NCI-H524 (cell line): ENCODE measurements at regions not wholly inside any gene's neighbourhood (a gene's known extent, or its start where the extent isn't known, plus 50 kb on each side); places are given as distances from the start of the nearest gene placed in this dataset.
A peak's percentile ranks its signal among the peaks of the same experiment; 100 is the strongest.

Source experiments
- DNase-seq, 2 experiments: peaks; one replicate each; lab custom pipeline; 2025; lab: John Stamatoyannopoulos, UW

- peak; percentile 33 to 80 for DNase-seq
Observed at GRCh38 chr2:122980671-122981070, 1044.4 kb upstream of the CNTNAP5 start.

GRCh38 chr2:122982936-122983335 lies 1042.2 kb upstream of the CNTNAP5 start:
- DNase-seq: no peak

DNA sequence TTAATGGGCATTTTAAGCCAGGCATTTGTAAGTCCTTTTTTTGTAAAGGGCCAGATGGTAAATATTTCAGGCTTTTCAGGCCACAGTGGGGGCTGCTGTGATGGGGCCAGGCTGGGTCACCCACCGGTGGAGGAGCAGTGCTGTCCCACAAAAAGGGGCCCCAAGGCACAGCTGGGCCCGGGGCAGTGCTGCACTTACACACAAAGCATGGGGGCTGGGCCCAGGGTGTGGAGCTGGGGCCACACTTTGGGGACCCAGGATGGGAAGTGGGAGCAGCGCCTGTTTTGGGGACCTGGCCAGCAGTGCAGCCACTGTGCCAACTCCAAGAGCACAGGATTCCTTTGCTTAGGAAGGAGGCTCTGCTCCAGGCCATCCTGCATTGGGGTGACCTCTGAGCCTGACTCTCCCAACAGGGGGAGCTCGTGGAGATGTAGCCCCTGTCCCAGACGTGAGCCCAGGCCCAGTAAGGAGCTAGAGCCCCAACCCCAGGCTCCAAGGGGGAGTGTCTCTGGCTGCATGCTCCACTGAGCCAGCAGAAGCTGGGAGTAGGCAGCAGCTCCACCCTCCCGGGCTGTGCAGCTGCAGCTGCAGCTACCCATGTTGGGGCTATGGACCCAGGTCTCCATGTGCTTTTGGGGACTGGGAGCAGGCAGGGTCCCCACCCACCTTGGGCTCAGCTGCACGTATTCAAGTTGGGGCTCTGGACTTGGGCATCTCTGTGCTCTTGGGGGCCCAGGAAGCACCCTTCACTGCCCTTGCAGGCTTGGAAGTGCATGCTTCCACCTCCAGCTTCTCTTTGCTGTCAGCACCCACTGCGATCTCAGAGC lies 1036.5 kb upstream of the CNTNAP5 start:
- no peak for DNase-seq

DNA sequence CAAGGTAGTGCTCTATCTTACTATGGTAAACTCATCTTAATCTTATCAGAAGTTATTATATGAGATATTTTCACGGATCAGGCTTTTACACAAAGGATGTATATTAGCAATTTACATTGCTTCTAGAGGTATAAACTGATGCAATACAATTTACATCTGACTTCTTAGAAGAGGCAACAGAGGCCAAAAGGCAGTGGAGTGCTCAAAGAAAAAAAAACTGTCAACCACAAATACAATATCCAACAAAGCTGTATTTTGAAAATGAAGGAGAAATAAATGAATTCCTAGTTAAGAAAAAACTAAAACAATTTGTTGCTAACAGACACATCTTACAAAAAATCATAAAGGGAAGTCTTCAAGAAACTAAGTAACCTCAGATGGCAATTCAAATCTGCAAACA lies 1031.5 kb upstream of the CNTNAP5 start:
- DNase-seq: no peak

GRCh38 chr2:122999258-122999657 lies 1025.8 kb upstream of the CNTNAP5 start:
- no peak for DNase-seq

DNA sequence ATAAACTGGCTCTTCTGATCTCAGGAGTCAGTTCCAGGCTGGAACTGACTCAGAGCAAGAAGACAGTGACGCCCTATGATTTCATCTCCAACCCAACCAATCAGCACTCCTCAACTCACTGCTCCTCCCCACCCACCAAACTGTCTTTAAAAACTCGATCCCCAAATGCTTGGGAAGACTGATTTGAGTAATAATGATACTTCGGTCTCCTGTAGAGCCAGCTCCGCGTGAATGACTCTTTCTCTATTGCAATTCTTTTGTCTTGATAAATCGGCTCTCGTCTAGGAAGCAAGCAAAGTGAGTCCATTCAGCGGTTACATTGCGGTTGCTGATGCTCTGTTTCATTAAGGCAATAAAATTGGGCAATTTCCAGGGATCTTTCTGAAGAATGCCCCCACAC lies 1025.3 kb upstream of the CNTNAP5 start:
- DNase-seq: no peak

GRCh38 chr2:123002660-123003248 lies 1022.3 kb upstream of the CNTNAP5 start:
- no peak for DNase-seq

- DNase-seq: no peak
Observed at GRCh38 chr2:123015186-123015585, 1009.9 kb upstream of the CNTNAP5 start.

GRCh38 chr2:123035541-123035940 lies 989.5 kb upstream of the CNTNAP5 start:
- no peak for DNase-seq

- no peak for DNase-seq
Observed at GRCh38 chr2:123036300-123036699, 988.8 kb upstream of the CNTNAP5 start.

GRCh38 chr2:123040506-123040905 lies 984.6 kb upstream of the CNTNAP5 start:
- no peak for DNase-seq

DNA sequence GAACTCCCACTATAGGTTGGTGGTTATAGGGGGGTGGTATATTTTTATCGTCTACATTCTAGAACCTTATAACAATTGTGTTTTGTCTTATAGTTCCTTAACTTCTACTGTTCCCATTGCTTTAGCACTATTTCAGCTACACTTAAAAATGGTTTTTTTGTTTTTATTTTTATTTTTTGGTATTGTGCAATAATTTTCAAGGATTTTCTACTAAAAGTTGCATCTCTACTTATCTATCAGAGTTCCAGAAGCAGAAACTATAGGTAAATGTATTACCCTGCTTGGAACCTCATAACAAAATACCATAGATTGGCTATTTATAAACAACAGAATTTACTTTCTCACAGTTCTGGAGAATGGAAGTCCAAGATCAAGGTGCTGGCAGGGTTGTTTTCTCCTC lies 981.6 kb upstream of the CNTNAP5 start:
- DNase-seq: no peak

GRCh38 chr2:123045713-123046112 lies 979.4 kb upstream of the CNTNAP5 start:
- no peak for DNase-seq

DNA sequence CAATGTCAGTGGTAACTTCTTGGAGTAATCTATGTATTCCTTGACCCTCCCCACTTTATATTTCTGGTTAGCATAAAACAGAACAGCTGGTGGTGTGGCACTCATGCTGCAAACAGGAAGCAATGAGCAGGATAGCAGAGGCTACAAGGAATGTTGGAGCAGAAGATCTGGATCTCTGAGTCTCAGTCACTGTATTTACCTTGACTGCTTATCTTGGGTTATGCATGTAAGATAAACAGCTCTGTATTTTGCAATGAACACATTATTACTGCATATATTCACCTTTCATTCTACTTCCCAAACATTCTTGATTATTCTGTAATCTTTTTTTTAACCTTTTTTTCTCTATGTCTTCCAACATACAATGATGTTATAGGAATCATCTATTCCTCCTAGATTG lies 977.9 kb upstream of the CNTNAP5 start:
- DNase-seq: peak in 1 of 2 experiments; percentile 11

- peak in 1 of 2 experiments; percentile 36 for DNase-seq
Observed at GRCh38 chr2:123051136-123051535, 974.0 kb upstream of the CNTNAP5 start.

GRCh38 chr2:123061534-123061933 lies 963.6 kb upstream of the CNTNAP5 start:
- DNase-seq: no peak

DNA sequence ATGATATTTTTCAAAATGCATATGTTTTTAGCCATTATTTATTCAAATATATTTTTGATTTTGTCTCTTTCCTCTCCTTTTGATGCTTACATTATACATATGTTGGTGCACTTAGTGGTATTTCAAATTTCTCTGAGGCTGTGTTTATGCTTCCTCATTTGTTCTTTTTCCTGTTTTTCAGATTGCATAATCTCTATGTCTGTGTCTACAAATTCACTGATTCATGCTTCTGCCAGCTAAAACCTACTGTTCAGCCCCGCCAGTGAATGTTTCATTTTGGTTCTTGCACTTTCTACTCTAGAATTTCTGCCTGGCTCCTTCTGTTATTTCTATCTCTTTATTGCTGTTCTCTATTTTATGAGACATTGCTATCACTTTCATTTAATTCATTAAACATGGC lies 951.7 kb upstream of the CNTNAP5 start:
- DNase-seq: no peak

DNA sequence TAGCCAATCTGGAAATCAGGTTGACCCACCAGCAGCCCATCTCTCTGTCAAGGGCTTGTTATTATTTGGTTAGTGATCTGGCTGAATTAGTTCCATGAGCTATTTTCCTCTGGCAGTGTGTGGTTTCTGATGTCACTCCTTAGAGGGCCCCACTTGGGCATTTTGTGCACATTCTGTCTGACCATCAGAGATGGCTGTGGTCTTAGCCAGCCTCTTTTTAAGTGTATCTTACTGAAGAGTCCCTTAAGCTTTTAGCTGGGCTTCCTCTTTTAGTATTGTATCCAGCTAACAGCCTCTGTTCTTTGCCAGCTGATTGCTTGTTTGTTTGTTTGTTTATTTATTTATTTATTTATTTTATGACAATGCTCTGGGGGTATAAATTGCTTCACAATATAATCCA lies 951.1 kb upstream of the CNTNAP5 start:
- DNase-seq: no peak

DNA sequence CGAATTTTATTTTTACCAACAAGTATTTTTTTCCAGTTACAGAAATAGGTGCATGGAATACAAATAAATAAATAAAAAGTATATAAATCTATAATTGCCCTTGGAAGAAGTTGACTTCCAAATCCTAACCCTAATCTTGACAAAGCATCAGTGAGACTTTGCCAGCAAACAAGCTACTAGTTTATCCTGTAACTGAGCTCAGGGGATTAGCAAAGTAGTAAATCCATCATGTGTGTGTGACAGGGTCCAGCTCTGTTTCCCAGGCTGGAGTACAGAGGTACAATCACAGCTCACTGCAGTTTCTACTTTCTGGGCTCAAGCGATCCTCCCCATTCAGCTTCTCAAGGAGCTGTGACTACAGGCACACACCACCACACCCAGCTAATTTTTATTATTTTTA lies 948.0 kb upstream of the CNTNAP5 start:
- peak in 1 of 2 experiments; percentile 1 for DNase-seq

GRCh38 chr2:123080331-123080730 lies 944.8 kb upstream of the CNTNAP5 start:
- DNase-seq: no peak

- no peak for DNase-seq
Observed at GRCh38 chr2:123085484-123085883, 939.6 kb upstream of the CNTNAP5 start.

GRCh38 chr2:123086613-123087385 lies 938.3 kb upstream of the CNTNAP5 start:
- no peak for DNase-seq

DNA sequence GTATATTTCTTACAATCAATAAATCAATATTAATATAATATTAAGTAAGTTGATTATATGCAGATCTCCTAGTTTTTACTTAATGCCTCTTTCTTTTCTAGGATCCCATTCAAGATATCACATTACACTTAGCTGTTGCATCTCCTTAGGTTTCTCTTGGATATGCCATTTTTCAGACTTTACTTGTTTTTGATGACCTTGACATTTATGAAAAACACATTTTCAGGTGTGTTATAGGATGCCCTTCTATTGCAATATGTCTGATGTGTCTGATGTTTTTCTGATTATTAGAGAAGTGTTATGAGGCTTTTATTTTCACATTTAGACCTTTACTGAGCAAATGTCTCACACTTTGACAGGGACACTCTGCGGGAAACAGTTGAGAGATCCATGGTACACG lies 933.6 kb upstream of the CNTNAP5 start:
- no peak for DNase-seq
